ENCODE measurements at regions not wholly inside any gene's neighbourhood (a gene's known extent, or its start where the extent isn't known, plus 50 kb on each side); places are given as distances from the start of the nearest gene placed in this dataset.

DNA sequence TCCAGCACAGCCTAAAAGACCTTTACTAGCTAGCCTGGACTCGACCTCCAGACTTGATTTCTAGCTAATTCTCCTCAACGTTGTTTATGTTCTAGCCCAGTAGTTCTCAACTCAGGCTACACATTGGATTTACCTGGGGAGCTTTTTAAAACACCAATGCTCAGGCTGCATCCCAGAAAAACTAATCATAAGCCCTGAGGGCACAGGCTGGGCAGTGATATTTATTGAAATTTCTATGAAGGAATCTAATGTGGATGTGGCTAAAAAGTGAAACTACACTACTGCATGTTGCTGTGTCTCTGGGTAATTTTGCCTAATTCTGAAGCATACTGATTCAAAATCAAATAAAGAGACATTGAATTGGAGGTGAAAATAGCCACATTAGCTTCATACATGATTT, 479.4 kb downstream of the KCNT2 start:
- TF ChIP-seq RARB (CRISPR knock-in tag; IDR thresholded peaks at IDR 0.05) (no peak), GLIS3 (CRISPR knock-in tag; IDR thresholded peaks at IDR 0.05) (no peak), ZFP3 (CRISPR knock-in tag; IDR thresholded peaks at IDR 0.05) (no peak), ESRRG (CRISPR knock-in tag; IDR thresholded peaks at IDR 0.05) (no peak), ZC3H10 (CRISPR knock-in tag; IDR thresholded peaks at IDR 0.05) (no peak)
- TF ChIP-seq, protein P1, sequence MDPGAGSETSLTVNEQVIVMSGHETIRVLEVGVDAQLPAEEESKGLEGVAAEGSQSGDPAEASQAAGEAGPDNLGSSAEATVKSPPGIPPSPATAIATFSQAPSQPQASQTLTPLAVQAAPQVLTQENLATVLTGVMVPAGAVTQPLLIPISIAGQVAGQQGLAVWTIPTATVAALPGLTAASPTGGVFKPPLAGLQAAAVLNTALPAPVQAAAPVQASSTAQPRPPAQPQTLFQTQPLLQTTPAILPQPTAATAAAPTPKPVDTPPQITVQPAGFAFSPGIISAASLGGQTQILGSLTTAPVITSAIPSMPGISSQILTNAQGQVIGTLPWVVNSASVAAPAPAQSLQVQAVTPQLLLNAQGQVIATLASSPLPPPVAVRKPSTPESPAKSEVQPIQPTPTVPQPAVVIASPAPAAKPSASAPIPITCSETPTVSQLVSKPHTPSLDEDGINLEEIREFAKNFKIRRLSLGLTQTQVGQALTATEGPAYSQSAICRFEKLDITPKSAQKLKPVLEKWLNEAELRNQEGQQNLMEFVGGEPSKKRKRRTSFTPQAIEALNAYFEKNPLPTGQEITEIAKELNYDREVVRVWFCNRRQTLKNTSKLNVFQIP (CRISPR knock-in tag; IDR thresholded peaks at IDR 0.05; ENCODE audit: borderline replicate concordance, low read depth) = no peak
- ATAC-seq = peak; percentile 74

DNA sequence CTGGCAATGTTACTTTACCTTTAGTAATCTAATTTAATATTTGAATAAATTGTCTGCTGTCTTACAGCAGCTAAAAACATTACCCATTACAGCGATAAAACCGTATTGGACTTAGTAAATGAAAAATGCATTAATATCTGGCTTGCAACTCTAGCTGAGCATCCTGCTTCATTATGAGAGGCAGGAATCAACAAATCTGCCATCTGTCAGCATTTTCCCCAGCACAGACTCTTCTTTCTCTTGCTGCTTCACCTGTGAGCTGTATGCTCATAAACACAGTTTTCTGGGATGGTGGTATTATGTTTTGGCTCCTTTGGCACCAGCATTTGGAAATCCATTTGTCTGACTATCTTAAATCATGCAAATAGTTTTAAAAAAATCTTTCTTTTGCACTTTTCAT, 487.1 kb downstream of the KCNT2 start:
- TF ChIP-seq, protein P2, sequence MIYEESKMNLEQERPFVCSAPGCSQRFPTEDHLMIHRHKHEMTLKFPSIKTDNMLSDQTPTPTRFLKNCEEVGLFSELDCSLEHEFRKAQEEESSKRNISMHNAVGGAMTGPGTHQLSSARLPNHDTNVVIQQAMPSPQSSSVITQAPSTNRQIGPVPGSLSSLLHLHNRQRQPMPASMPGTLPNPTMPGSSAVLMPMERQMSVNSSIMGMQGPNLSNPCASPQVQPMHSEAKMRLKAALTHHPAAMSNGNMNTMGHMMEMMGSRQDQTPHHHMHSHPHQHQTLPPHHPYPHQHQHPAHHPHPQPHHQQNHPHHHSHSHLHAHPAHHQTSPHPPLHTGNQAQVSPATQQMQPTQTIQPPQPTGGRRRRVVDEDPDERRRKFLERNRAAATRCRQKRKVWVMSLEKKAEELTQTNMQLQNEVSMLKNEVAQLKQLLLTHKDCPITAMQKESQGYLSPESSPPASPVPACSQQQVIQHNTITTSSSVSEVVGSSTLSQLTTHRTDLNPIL (CRISPR knock-in tag; IDR thresholded peaks at IDR 0.05; ENCODE audit: low read depth) = no peak
- TF ChIP-seq BACH2 (CRISPR knock-in tag; IDR thresholded peaks at IDR 0.05; ENCODE audit: borderline replicate concordance) (no peak), RARB (CRISPR knock-in tag; IDR thresholded peaks at IDR 0.05) (no peak), ZNF70 (CRISPR knock-in tag; IDR thresholded peaks at IDR 0.05) (no peak), OSR1 (CRISPR knock-in tag; IDR thresholded peaks at IDR 0.05) (no peak), ARNTL (CRISPR knock-in tag; IDR thresholded peaks at IDR 0.05; ENCODE audit: borderline replicate concordance, low read depth) (no peak), GLIS3 (CRISPR knock-in tag; IDR thresholded peaks at IDR 0.05) (no peak), SNAI2 (CRISPR knock-in tag; IDR thresholded peaks at IDR 0.05) (no peak), ZFP30 (CRISPR knock-in tag; IDR thresholded peaks at IDR 0.05) (no peak), ISL1 (CRISPR knock-in tag; IDR thresholded peaks at IDR 0.05) (no peak), ZNF565 (CRISPR knock-in tag; conservative IDR thresholded peaks at IDR 0.05; ENCODE audit: low read depth) (no peak), CSDC2 (CRISPR knock-in tag; IDR thresholded peaks at IDR 0.05) (no peak), TCF4 (CRISPR knock-in tag; IDR thresholded peaks at IDR 0.05; ENCODE audit: borderline replicate concordance) (no peak)
- TF ChIP-seq, protein P3, sequence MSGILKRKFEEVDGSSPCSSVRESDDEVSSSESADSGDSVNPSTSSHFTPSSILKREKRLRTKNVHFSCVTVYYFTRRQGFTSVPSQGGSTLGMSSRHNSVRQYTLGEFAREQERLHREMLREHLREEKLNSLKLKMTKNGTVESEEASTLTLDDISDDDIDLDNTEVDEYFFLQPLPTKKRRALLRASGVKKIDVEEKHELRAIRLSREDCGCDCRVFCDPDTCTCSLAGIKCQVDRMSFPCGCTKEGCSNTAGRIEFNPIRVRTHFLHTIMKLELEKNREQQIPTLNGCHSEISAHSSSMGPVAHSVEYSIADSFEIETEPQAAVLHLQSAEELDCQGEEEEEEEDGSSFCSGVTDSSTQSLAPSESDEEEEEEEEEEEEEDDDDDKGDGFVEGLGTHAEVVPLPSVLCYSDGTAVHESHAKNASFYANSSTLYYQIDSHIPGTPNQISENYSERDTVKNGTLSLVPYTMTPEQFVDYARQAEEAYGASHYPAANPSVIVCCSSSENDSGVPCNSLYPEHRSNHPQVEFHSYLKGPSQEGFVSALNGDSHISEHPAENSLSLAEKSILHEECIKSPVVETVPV (CRISPR knock-in tag; IDR thresholded peaks at IDR 0.05) = no peak
- TF ChIP-seq, protein P4, sequence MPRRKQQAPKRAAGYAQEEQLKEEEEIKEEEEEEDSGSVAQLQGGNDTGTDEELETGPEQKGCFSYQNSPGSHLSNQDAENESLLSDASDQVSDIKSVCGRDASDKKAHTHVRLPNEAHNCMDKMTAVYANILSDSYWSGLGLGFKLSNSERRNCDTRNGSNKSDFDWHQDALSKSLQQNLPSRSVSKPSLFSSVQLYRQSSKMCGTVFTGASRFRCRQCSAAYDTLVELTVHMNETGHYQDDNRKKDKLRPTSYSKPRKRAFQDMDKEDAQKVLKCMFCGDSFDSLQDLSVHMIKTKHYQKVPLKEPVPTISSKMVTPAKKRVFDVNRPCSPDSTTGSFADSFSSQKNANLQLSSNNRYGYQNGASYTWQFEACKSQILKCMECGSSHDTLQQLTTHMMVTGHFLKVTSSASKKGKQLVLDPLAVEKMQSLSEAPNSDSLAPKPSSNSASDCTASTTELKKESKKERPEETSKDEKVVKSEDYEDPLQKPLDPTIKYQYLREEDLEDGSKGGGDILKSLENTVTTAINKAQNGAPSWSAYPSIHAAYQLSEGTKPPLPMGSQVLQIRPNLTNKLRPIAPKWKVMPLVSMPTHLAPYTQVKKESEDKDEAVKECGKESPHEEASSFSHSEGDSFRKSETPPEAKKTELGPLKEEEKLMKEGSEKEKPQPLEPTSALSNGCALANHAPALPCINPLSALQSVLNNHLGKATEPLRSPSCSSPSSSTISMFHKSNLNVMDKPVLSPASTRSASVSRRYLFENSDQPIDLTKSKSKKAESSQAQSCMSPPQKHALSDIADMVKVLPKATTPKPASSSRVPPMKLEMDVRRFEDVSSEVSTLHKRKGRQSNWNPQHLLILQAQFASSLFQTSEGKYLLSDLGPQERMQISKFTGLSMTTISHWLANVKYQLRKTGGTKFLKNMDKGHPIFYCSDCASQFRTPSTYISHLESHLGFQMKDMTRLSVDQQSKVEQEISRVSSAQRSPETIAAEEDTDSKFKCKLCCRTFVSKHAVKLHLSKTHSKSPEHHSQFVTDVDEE (CRISPR knock-in tag; IDR thresholded peaks at IDR 0.05) = no peak
- TF ChIP-seq, protein P1 (CRISPR knock-in tag; IDR thresholded peaks at IDR 0.05; ENCODE audit: borderline replicate concordance, low read depth) = no peak
- no peak for ATAC-seq

DNA sequence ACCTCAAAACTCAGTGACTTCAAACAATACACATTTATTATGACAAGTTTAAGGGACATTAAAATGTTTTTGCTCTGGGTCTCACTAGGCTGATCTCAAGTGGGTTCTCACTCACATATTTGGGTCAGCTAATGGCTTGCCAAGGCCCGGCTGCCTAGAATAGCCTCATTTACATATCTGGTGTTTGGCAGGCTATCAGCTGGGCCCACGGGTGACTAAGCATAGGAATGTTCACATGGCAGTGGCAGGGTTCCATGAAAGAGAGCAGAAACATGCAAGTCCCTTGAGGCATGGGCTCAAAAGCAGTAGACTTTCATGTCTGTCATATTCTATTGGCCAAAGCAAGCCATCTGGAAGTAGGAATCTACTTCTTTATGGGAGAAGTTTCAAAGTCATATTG, 492.6 kb downstream of the KCNT2 start:
- peak; percentile 53; the same call in 2 of the 3 replicates for ATAC-seq
- TF ChIP-seq ZFP30 (CRISPR knock-in tag; IDR thresholded peaks at IDR 0.05) (no peak), TOX (CRISPR knock-in tag; IDR thresholded peaks at IDR 0.05; ENCODE audit: borderline replicate concordance) (no peak), BACH2 (CRISPR knock-in tag; IDR thresholded peaks at IDR 0.05; ENCODE audit: borderline replicate concordance) (no peak), ZNF70 (CRISPR knock-in tag; IDR thresholded peaks at IDR 0.05) (no peak), ISL1 (CRISPR knock-in tag; IDR thresholded peaks at IDR 0.05) (no peak), GLIS3 (CRISPR knock-in tag; IDR thresholded peaks at IDR 0.05) (no peak), RARB (CRISPR knock-in tag; IDR thresholded peaks at IDR 0.05) (no peak), ESRRG (CRISPR knock-in tag; IDR thresholded peaks at IDR 0.05) (no peak), SNAI2 (CRISPR knock-in tag; IDR thresholded peaks at IDR 0.05) (no peak), PPARA (CRISPR knock-in tag; IDR thresholded peaks at IDR 0.05; ENCODE audit: borderline replicate concordance) (no peak), OSR1 (CRISPR knock-in tag; IDR thresholded peaks at IDR 0.05) (no peak)
- TF ChIP-seq, protein P2 (CRISPR knock-in tag; IDR thresholded peaks at IDR 0.05; ENCODE audit: low read depth) = no peak
- TF ChIP-seq, protein P1 (CRISPR knock-in tag; IDR thresholded peaks at IDR 0.05; ENCODE audit: borderline replicate concordance, low read depth) = no peak
- TF ChIP-seq, protein P3 (CRISPR knock-in tag; IDR thresholded peaks at IDR 0.05) = no peak
